ENCODE measurements at regions not wholly inside any gene's neighbourhood (a gene's known extent, or its start where the extent isn't known, plus 50 kb on each side); places are given as distances from the start of the nearest gene placed in this dataset.

DNA sequence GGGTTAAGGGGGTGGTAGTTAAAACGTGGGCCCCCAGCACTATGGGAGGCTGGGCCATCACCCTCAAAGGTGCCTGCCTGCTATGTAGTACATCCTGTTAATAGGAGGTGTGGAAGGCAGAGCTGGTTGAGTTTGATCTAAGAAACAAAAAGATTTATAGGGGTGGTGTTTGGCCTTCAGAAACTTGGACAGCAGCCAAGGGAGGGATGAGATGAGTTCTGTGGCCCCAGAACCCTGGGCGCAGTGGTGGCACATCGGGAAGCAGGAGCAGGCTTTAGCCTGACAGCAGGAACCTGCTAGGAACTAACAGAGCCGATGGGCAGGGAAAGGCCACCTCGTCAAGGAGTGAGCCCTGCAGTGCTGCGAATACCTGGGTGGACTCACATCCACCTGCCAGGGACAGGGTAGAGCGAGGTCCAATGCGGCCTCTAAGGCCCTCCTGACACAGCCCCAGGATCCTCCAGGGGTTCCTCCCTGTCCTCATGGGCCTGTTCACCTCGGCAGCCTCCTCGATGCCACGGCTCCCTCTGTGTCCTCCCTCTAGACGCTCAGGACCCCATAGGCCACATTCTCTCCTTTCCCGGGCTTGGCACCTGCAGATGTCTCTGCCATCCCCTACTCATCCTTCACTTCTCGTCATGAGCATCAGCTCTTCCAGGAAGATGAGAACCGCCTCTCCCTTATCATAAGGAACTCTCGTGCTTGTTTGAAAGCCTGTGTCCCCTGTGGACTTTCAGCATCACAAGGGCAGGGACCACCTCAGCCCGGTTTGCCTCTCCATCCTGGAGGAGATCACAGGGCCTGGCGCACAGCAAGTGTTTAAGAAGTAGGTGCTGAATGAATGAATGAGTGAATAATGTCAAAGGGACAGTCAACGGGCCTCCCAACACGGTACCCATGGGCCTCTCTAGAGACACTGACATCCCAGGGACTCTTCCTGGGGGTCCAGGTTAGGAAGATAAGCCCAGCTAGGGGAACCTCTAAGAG is 103.5 kb upstream of the TNRC6C start:
- DNase-seq (ENCODE audit: low read depth), result no peak

DNA sequence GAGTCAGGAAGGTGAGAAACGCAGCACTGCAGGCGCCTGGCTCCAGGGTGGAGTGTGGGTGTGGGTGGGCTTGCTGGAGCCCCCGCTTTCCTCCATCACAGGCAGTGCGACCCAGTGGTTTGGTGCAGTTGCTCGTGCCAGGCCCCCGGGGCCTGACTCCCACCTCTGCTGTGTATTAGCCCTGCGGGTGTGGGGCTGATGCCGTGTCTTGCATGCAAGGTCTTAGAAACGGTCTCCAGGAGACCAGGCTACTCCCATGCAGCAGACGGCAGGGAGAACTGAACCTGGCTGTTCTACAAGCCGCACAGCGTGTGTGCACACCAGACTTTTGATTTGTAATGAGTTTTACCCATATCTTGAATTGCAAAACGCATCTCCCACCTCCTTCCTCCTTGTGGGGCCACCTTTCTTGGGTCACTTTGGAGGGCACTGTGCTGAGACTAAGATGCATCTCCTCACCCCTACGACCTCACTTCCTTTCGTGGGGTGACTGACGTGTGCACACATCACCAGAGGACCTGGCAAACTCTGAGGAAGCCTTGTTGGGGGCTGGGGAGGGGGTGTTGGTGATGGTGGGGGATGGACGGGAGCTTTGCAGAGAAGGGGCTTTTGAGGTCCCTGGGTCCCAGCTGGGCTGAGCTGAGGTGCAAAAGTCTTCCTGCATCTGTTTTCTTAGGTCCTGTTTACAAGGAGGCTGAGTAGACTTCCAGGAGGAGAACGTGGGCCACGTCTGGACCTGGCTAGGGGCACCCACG is 101.8 kb upstream of the TNRC6C start:
- no peak for DNase-seq (ENCODE audit: low read depth)

DNA sequence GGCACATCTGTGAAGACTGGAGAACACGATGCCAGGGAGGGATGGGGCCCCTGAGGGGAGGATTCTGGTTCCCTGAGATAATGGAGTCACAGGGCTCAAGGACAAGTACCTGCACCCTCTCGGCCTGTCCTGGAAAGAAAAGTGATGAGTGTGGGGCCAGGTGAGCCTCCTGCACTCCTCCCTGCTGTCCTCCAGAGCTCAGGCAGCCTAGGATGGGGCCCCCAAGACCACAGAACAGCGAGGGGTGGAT is 101.3 kb upstream of the TNRC6C start:
- no peak for DNase-seq (ENCODE audit: low read depth)

DNA sequence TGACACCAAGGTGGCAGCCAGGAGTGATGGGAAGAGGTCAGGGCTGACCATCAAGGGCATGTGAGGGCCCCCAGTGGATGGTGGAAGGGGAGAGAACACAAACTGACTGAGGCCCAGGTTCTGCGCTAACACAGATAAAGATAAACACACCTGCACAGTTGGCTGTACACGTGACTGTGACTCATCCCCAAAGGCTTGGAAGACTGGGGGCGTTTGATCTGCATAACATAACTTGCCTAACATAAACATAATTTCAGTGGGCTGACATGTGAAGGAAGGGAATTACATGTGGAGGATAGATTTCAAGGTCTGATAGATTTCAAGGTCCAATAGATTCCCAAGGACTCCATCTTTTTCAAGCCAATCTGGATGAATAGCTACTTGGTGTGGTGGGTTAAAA is 100.9 kb upstream of the TNRC6C start:
- DNase-seq (ENCODE audit: low read depth), result no peak

DNA sequence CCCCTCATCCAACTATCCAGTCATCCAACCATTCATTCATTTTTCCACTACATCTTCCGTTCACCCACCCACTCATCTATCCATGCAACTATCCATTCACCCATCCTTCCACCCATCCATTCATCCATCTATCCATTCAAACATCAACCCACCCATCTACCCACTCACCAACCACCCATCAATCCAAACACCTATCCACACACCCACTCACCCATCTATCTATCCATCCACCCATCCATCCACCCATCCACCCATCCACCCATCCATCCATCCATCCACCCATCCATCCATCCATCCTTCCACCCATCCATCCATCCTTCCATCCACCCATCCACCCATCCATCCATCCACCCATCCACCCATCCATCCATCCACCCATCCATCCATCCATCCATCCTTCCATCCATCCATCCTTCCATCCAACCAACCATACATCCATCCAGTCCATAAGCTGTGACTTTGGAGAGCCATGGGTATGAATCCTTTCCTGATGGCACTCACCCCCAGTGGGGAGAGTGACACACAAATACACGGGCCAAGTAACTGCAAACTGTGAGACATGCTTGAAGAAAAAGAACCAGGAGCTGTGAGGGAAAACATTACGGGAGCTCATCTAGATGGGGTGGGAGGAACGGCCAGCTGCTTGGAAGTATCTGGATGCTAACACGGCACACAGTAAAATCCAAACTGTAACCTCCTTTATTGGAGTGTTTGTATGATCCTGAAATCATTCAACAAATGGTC is 100.0 kb upstream of the TNRC6C start:
- DNase-seq (ENCODE audit: low read depth), result no peak

DNA sequence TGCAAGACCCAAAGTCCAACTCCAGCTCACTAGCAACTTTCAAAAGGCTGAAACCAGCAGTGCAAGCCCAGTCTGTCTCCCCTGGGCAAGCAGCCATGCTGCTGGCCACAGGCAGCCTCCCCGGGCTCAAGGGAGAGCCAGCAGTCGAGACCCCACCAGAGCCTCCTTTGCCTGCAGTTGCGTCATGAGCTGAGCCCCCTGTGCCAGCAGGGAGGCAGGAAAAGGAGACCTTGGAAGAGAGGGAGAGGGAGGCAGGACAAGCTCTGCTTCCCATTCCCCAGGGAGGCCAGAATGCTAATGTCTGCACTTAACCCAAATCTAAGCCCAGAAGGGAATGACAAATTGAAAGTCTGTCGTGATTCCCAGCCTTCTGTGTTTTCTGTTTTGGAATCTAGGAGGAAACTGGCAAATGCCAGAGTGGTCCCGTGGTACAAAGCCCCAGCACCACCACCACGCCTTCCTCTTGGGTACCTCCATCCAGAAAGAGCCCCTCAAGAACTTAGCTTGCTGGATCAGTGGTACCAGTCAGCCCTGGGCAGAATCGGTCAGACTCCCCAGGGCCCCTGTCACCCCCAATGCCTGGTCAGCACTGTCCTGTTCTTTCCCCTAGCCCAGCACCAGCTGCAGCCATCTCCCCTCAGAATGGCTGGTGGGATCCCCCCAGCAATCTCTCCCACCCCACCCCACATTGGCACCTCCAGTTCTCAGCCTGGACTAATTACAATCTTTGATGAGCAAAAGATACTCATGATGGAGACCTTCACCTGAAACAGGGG is 99.3 kb upstream of the TNRC6C start:
- no peak for DNase-seq (ENCODE audit: low read depth)

DNA sequence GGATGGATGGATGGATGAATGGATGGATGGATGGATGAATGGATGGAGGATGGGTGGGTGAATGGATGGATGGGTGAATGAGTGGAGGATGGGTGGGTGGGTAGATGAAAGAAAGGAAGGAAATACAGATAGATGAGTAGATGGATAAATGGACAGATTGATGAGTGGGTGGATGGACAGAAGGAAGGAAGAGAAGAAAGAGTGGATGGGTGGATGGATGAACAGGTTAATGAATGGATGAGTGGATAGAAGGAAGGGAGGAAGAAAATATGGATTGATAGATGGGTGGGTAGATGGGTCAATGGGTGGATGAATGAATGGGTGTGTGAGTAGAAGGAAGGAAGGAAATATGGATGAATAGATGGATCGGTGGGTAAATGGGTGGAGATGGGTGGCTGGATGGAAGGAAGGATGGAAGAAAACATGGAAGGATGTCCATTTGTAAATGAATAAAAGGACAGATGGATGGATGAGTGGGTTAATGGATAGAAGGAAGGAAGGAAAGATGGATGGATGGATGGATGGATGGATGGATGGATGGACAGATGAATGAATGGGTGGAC is 97.3 kb upstream of the TNRC6C start:
- DNase-seq (ENCODE audit: low read depth), result no peak

DNA sequence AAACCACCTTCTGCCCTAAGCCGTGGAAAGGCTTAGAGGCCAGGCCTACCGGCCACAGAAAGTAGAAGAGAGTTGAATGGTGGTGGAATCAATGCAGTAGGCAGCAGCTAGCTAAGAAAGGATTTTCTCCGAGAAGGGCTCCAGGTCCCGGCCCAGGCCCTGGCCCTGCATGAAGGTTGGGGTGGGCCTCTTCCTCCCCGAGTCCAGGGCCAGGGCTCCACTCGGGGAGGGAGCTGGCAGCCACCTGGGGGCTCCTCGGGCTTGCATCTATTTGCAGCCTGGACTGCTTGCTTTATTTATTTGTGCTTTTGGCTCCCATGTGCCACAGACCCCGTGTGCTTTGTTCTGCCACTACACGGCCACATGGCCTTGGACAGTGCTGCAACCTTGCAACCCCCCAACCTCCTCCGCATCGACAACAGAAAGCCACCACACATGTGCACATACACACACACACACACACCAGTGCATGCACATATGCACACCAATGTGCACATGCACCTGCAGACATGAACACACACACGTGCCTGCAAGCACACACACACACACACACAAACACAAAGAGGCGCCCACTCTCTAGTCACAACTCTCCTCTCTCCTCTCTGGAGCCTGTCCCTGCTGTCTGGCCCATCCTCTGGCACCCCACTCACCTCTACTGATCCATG is 96.4 kb upstream of the TNRC6C start:
- no peak for DNase-seq (ENCODE audit: low read depth)

DNA sequence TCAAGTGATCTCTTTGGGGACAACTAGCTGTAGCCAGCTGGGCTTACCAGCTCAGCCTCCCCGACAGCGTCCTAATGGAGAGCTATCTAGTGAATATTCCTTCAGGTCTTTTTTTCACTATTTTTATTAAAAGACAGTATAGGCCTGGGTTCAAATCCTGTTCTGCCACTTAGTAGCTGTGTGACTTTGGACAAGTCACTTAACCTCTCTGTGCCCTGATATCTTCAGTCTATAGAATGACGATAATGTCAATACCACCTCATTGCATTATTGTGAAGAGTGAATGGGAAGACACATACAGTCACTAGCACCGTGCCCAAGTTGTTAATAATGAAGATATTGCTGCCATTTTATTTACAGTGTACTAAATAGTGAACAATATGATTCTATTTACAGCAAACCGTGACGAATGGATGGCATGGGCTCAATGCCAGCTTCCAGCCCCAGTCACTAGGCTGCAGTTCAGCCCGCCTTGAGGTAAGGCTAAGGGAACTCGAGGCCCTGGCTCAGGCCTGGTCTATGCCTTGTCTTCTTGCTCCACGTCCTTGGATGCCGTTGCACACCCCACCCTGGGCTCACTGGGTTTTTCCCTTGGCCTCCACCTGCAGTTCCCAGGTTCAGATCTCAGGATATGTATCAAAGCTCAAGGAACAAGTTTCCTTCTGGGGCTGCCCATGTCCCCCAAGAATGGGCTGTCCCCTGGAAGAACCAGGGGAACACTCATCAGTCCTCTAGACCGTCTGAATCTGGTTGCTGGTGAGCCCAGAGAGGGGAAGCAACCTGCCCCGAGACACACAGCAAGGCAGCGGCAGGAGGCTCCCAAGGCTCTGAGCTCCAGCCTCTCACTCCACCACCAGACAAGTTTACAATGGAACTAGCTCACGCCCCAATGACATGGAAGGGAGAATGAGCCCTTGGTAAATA is 95.4 kb upstream of the TNRC6C start:
- DNase-seq (ENCODE audit: low read depth), result no peak

DNA sequence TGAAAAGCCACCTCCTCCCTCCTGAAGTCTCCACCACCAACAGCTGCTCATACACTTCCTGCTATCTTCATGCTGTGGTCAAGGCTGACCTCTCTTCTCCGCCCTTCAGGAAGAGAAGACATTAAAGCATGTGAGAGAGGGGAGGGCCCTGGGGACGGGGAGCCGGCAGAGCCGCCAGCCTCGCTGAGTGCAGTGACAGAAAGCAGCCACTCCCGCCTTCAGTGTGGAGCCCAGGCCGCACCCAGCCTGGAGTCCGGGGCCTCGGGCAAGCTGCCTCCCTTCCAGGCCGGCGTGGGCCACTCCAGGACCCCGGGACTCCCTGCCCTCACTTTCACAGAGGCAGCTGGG is 94.7 kb upstream of the TNRC6C start:
- DNase-seq (ENCODE audit: low read depth), result no peak

DNA sequence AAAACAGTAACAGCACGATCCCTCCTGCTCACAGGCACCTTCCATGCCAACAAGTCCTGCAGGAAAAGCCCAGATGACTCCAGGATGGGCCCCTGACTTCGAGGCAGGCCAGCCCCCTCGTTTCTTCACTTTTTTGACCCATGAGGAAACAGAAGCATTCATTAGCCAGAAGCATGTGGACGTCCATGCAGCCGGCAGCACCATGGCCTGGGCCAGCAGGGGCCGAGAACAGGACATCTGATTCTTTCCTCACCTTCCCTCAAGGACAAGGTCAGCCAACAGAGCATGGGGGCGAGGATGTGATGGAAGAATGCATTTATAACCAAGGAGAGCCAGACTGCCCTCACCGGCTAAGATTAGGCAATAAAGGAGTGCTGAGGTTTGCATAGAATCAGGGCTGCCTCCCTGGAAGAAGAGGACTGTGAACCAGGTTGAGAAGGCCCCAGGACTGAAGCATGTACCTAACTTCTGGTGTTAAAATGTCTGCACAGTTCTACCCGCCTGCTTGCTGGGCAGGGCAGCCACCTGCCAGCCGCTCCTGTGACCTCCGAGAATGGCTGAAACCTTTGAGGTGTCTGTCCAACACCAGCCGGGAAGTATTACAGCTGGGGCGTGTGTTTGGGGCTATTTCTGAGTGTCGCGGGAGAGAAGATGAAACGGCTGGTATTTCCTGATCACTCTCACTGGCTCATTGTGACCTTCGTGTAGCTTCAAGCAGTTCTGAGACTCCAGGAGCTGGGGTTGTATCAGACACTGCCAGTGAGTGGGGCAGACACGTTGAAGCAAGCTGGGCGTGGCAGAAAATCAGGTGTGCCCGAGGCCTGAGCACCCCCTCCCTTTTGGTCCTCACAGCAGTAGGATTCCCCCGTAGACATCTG is 94.0 kb upstream of the TNRC6C start:
- no peak for DNase-seq (ENCODE audit: low read depth)

DNA sequence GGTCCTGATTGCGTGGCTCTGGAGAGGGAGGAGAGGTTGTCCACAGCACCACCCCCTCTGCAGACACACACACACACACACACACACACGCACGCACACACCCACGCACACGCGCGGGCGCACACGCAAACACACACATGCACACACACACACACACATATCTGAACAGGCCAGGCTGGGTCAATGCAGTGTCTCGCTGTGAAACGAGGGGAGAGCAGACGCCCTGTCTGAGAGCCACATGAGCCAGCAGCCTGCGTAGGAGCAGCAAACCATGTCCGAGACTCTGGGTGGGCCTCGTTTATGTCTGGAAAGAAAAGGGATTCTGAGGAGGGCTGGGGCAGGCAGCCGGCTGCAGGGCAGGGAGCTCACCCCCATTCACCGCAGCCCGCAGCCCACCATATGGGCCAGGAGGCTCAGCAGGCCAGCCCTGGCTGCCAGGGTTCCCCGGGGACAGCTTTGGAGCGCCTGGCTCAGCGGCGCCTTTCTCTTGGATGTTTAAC is 93.3 kb upstream of the TNRC6C start:
- no peak for DNase-seq (ENCODE audit: low read depth)

DNA sequence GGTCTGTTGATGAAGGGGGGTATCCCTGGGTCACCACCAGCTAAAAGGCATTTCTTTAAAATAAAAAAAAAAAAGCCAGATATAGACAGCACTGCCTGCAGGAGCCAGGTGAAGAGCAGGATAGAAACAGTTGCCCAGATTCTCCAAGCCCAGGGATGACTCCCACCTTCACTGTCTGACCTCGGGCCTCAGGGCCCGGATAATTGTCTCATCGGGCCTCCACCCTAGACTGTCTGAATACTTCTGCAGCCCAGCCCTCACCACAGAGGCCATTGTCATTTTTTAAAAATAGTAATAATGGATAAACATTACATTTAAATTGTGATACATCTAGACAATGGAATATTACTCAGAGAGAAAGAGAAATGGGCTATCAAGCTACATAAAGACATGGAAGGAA is 92.8 kb upstream of the TNRC6C start:
- DNase-seq (ENCODE audit: low read depth), result no peak

DNA sequence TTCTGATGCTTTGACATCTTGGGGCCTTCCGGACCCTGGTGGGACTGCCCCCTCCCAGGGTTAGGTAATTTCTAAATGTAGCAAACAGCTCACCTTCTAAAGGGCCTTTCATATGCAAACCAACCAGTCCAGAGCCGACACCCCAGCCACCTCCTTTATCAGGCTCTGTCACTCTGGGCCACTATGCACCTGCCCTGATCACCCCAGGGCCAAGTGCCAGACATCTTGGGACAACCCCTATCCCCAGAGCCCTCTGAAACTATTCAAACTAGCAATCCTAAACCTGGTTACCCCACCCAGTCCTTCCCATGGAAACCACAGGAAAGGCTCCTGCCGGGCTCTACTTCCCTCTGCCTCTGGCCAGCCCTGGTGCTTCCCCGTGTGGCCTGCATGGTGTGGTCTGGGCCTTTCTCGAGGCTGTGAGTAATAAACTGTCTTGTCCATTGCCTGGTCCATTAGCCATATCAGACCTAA is 91.2 kb upstream of the TNRC6C start:
- DNase-seq (ENCODE audit: low read depth), result no peak

DNA sequence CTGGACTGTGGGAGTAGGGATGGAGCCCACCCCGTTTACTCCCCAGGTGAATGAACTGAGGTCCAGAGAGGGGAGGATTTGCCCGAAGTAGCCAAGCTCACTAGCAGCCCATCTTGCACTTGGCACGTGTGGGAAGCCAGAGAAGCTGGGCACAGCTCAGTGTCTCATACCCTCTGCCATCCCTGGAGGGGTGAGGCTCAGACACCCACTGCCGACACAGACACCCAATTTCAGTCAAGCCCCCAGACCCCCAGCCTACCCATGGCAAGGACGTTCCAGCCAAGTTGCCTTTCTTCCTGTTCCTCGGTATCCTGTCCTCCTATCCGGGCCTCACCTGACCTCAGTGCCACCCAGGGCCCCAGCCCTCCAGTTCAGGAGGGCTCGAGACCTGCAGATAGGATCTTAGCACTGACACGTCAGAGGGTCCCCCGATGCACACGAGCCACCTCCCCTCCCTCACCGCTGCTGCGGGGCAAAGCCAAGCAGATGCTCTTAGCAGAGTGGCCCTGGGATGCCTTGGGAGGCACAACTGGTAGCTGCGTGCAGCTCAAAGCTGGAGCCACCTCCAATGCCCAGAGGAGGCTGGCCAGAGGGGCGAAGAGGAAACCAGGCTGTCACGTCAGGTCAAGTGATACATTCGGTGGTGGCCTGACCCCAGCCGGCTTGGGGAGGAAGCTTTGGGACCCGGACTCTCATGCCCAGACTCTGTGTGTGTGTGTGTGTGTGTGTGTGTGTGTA is 90.4 kb upstream of the TNRC6C start:
- no peak for DNase-seq (ENCODE audit: low read depth)

DNA sequence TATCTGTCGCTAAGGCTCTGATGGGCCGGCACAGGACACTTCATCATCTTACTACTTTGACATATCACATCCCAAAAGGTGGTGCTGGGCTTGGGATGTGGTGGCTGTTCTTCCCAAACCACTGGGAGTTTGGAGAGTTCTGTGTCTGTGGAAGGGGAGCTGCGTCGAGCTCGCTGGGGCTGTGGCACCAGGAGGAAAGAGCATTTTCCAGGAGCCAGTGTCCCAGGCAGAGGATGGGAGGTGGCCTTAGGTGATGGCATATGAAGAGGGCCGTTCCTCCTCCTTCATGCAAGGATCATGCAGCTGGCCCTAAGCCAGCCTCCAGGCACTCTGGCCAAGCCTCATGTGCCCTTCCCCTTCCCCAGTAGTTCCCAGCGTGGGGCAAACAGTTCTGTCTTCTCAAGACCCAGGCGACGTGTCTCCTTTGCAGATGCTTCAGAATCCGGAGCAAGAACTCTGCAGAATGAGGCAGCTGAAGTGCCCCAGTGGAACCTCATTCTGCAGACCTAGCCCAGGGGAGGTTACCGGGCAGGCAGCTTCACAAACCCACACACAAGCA is 89.4 kb upstream of the TNRC6C start:
- DNase-seq (ENCODE audit: low read depth), result no peak

DNA sequence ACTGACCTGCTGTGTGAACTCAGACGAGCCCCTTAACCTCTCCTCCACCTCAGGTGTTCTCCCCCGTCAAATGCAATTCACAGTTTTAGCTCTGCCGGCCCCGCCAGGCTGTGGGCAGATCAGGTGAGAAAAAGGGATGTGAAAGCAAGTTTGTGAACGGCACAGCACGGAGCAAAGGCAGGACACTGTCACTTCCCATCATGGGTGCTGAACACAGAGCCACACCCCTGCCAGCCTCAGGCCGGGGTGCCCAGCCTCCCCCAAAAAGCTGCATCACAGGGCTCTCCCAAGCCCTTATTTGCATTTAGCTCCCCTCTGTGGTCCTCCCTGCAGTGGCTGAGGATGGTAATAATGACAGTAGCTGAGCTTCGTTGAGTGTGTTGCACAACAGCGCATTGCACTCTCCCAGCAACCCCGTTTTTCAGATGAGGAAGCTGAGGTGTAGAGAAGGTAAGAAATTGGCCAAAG is 88.8 kb upstream of the TNRC6C start:
- DNase-seq (ENCODE audit: low read depth), result no peak

DNA sequence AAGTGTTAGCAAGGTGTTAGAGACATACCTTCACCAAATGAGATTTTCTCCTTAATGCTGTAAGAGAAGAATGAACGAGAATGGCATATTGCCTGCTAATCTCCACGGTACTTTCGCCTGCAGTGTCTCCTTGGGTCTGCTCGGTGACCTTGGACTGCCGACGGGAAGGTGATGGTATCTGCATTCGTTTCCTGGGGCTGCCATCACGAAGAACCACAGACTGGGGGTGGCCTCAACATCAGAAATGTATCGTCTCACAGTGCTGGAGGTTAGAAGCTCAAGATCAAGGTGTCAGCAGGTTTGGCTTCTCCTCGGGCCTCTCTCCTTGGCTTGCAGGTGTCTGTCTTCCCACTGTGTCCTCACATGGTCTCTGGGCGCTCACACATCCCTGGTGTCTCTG is 86.3 kb upstream of the TNRC6C start:
- no peak for DNase-seq (ENCODE audit: low read depth)
